ENCODE measurements at regions not wholly inside any gene's neighbourhood (a gene's known extent, or its start where the extent isn't known, plus 50 kb on each side); places are given as distances from the start of the nearest gene placed in this dataset.

- no peak for TF ChIP-seq ZFX (IDR thresholded peaks at IDR 0.05; ENCODE audit: borderline replicate concordance)
- TF ChIP-seq CTCF (IDR thresholded peaks at IDR 0.05) = no peak
- H3K27ac ChIP-seq = no peak overlapping the region
Measured at GRCh38 chrX:148135738-148136137, 154.6 kb downstream of the FMR1NB start.

- H3K27ac ChIP-seq = no peak overlapping the region
- TF ChIP-seq ZFX (IDR thresholded peaks at IDR 0.05; ENCODE audit: borderline replicate concordance) (no peak), CTCF (IDR thresholded peaks at IDR 0.05) (no peak)
Measured at GRCh38 chrX:148146121-148146520, 165.0 kb downstream of the FMR1NB start.

- TF ChIP-seq ZFX (IDR thresholded peaks at IDR 0.05; ENCODE audit: borderline replicate concordance) (no peak), CTCF (IDR thresholded peaks at IDR 0.05) (no peak)
Measured at GRCh38 chrX:148156986-148157385, 175.8 kb downstream of the FMR1NB start.

GRCh38 chrX:148159796-148160195, 178.7 kb downstream of the FMR1NB start:
- TF ChIP-seq CTCF (IDR thresholded peaks at IDR 0.05) (no peak), ZFX (IDR thresholded peaks at IDR 0.05; ENCODE audit: borderline replicate concordance) (no peak)
- H3K27ac ChIP-seq = no peak overlapping the region

More at GRCh38 chrX:148156986-148157385, 175.8 kb downstream of the FMR1NB start:
- no peak overlapping the region for H3K27ac ChIP-seq

GRCh38 chrX:148161701-148162100, 180.6 kb downstream of the FMR1NB start:
- no peak overlapping the region for H3K27ac ChIP-seq
- no peak for TF ChIP-seq CTCF (IDR thresholded peaks at IDR 0.05)
- TF ChIP-seq ZFX (IDR thresholded peaks at IDR 0.05; ENCODE audit: borderline replicate concordance) = no peak

GRCh38 chrX:148185631-148186030, 204.5 kb downstream of the FMR1NB start:
- H3K27ac ChIP-seq = no peak overlapping the region
- TF ChIP-seq CTCF (IDR thresholded peaks at IDR 0.05) (no peak), ZFX (IDR thresholded peaks at IDR 0.05; ENCODE audit: borderline replicate concordance) (no peak)

- no peak for TF ChIP-seq CTCF (IDR thresholded peaks at IDR 0.05)
- no peak for TF ChIP-seq ZFX (IDR thresholded peaks at IDR 0.05; ENCODE audit: borderline replicate concordance)
- no peak overlapping the region for H3K27ac ChIP-seq
Measured at GRCh38 chrX:148192547-148192946, 211.4 kb downstream of the FMR1NB start.

All from 22Rv1 (cell line).